Erythroblast (primary cell): ENCODE measurements at regions not wholly inside any gene's neighbourhood (a gene's known extent, or its start where the extent isn't known, plus 50 kb on each side); places are given as distances from the start of the nearest gene placed in this dataset.

Source experiments
- GATA1 ChIP-seq: IDR thresholded peaks from 2 replicates; pipeline ENCODE4 v1.6.1; 2011; ENCODE audit warnings: low read depth, mild to moderate bottlenecking, control low read depth, low read length, moderate library complexity
- POLR2A ChIP-seq: IDR thresholded peaks from 2 replicates; pipeline ENCODE4 v1.6.1; 2011; ENCODE audit warnings: mild to moderate bottlenecking, low read length

- no peak for TF ChIP-seq POLR2A
- no peak for TF ChIP-seq GATA1
Observed at GRCh38 chr5:158478139-158478538, 619.2 kb upstream of the CLINT1 start.
